Femur (tissue), 1 donor: ENCODE measurements at regions not wholly inside any gene's neighbourhood (a gene's known extent, or its start where the extent isn't known, plus 50 kb on each side); places are given as distances from the start of the nearest gene placed in this dataset.
"Not testable (repeated sequence)": the region's sequence is repeated elsewhere in the genome, so short reads cannot be mapped to it uniquely, and the experiment has no call there.

ENCODE experiments used
- DNase-seq: peaks from one replicate; pipeline ENCODE4 v3.0.0-alpha.2; 2017

GRCh38 chr2:156254637-156255067 is 77.9 kb downstream of the NR4A2 start:
- DNase-seq: not testable (repeated sequence)

- DNase-seq: no peak
These were observed 78.8 kb downstream of the NR4A2 start for GRCh38 chr2:156253765-156254164.

GRCh38 chr2:156242874-156243273 is 89.6 kb downstream of the NR4A2 start:
- no peak for DNase-seq

GRCh38 chr2:156237558-156237957 is 95.0 kb downstream of the NR4A2 start:
- DNase-seq: no peak

GRCh38 chr2:156229724-156230362 is 102.7 kb downstream of the NR4A2 start:
- DNase-seq: no peak

- not testable (repeated sequence) for DNase-seq
These were observed 109.2 kb downstream of the NR4A2 start for GRCh38 chr2:156223328-156223727.

- no peak for DNase-seq
These were observed 110.8 kb downstream of the NR4A2 start for GRCh38 chr2:156221703-156222102.

GRCh38 chr2:156219491-156220100 is 112.9 kb downstream of the NR4A2 start:
- no peak for DNase-seq

GRCh38 chr2:156215656-156216055 is 116.9 kb downstream of the NR4A2 start:
- DNase-seq: no peak

- DNase-seq: no peak
These were observed 121.2 kb downstream of the NR4A2 start for GRCh38 chr2:156211318-156211717.

GRCh38 chr2:156206355-156206754 is 126.2 kb downstream of the NR4A2 start:
- no peak for DNase-seq

- no peak for DNase-seq
These were observed 132.9 kb downstream of the NR4A2 start for GRCh38 chr2:156199588-156199987.

- no peak for DNase-seq
These were observed 136.5 kb downstream of the NR4A2 start for GRCh38 chr2:156196031-156196430.

GRCh38 chr2:156192468-156192867 is 140.1 kb downstream of the NR4A2 start:
- DNase-seq: no peak

GRCh38 chr2:156191527-156191926 is 141.0 kb downstream of the NR4A2 start:
- no peak for DNase-seq

- DNase-seq: no peak
These were observed 142.0 kb downstream of the NR4A2 start for GRCh38 chr2:156190517-156190916.

- no peak for DNase-seq
These were observed 142.9 kb downstream of the NR4A2 start for GRCh38 chr2:156189584-156189983.

GRCh38 chr2:156189143-156189542 is 143.4 kb downstream of the NR4A2 start:
- DNase-seq: no peak

GRCh38 chr2:156182132-156182531 is 150.4 kb downstream of the NR4A2 start:
- DNase-seq: no peak

GRCh38 chr2:156181208-156181607 is 151.3 kb downstream of the NR4A2 start:
- DNase-seq: no peak

GRCh38 chr2:156177654-156178053 is 154.9 kb downstream of the NR4A2 start:
- DNase-seq: no peak

GRCh38 chr2:156175946-156176345 is 156.6 kb downstream of the NR4A2 start:
- DNase-seq: no peak

GRCh38 chr2:156170929-156171328 is 161.6 kb downstream of the NR4A2 start:
- DNase-seq: no peak

- no peak for DNase-seq
These were observed 166.8 kb downstream of the NR4A2 start for GRCh38 chr2:156165742-156166141.
